GM18505 (cell line): ENCODE measurements at regions not wholly inside any gene's neighbourhood (a gene's known extent, or its start where the extent isn't known, plus 50 kb on each side); places are given as distances from the start of the nearest gene placed in this dataset.
"Not testable (repeated sequence)": the region's sequence is repeated elsewhere in the genome, so short reads cannot be mapped to it uniquely, and the experiment has no call there.

Source experiments
- ATAC-seq: cut with Tn5 transposase; IDR thresholded peaks from one replicate; pipeline ENCODE4 v1.9.1; 2021; ENCODE audit not compliant: unreplicated experiment
- POLR2A ChIP-seq: IDR thresholded peaks from 4 replicates; pipeline ENCODE4 v1.6.1; 2011; ENCODE audit warnings: borderline replicate concordance; ENCODE audit not compliant: insufficient read depth, insufficient read length; ENCODE audit errors: extremely low read depth

DNA sequence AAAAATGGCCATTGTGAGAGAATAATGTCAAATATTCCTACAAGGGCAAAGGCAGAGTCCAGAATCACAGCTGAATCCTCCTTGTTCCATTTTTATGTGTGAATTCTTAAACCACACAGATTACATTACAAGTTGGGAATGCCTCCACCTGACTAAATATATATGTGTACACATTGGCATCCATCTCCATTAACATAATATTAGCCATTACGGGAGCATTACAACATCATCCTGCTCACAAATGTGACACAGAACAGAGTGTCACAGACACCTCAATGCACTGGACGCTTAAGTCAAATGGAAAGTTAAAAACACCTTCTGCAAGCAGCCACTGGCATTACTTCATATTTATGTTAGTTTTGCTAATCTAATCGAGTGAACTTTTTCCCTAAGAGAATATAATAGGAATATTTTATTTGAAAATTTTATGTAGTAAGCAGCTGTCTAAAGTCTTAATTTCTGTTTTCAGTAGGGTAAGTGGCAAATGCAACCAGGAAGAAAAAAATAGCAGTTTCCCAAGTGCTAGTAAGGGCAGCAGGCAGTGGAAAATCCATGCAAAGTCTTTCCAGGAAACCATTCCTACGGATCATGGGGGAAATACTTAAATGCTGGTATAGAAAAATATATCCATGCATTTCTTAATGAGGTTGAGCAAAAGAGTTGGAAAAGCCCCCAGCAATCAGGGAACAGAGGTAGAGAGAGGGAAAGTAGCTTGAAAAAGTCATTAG is 255.6 kb downstream of the OSR1 start:
- TF ChIP-seq POLR2A: no peak
- no peak for ATAC-seq

GRCh38 chr2:19101968-19102367 is 256.5 kb downstream of the OSR1 start:
- no peak for ATAC-seq
- no peak for TF ChIP-seq POLR2A

DNA sequence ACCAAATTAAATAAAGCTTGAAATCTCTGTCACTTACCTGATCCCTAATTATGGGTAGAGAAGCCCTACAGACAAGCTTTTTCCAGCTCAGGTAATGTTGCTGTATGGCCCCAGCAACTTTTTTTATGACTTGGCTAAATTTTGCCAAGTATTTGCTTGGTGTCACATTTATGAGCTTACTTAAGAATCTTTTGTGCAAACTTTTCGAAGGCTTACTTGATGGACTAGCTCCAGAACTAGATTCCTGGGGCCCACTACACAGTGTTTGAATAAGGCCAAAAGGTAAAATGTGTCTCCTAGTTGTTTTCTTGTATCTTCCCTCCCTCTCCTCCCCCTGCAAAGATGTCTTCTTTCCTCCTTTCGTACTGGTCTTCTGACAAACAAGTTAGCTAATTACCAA is 257.9 kb downstream of the OSR1 start:
- no peak for TF ChIP-seq POLR2A
- ATAC-seq: no peak

DNA sequence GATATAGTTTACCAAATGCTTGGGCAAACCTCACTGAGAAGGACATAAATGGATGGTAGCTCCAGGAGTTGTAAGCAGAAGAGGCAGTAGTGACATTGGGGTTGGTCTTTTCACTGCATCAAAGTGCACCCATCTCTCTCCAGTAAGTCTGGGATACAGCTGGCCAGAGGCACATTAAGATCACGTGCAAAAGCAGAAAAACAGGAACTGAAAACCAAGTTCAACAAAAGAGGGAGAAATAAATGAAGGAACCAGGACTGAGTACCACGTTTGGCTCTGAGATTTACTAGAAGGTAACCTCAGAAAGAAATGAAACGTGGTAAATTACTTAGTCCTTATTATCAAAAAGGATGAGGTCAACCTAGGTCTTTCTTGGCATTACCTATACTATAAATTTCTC is 259.2 kb downstream of the OSR1 start:
- TF ChIP-seq POLR2A: no peak

DNA sequence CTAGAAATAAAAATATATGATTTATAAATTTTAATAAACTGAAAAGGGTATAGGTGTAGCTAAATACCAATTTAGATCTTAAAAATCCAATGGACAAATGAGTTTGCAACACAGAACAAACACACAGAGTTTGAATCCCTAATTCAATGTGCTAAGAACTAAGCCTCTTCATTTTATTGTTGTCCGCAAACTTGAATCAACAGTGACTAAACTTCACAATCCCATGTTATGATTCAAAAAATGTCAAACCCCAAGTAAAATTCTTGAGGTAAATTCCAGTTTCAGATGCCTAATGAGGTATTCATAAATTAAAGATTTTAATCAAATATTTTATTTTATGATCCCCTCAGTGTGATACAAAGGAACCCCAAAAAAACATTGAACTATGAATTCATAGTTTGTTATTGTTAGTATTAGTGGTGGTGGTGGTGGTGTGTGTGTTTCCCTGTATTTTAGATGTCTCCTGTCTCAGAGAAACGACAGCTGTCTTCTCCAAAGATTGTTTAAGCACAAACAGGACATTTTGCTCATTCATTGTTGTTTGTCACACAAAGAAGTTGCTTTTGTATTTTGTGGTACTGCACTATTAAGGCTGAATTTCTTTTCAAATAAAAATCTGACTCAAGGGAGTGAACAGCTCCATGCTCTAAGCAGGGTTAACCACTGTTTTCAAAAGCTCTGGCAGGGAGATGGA is 259.8 kb downstream of the OSR1 start:
- ATAC-seq: no peak
- no peak for TF ChIP-seq POLR2A

More for the DNA sequence above, 259.2 kb downstream of the OSR1 start:
- ATAC-seq: no peak

DNA sequence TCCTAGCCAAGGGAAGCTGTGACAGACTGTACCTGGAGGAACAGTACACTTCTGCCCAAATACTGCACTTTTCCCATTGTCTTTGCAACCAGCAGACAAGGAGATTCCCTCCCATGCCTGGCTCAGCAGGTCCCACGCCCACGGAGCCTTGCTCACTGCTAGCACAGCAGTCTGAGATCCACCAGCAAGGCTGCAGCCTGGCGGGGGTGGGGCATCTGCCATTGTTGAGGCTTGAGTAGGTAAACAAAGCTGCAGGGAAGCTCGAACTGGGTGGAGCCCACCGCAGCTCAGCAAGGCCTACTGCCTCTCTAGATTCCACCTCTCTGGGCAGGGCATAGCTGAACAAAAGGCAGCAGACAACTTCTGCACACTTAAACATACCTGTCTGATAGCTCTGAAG is 268.9 kb downstream of the OSR1 start:
- ATAC-seq: not testable (repeated sequence)

DNA sequence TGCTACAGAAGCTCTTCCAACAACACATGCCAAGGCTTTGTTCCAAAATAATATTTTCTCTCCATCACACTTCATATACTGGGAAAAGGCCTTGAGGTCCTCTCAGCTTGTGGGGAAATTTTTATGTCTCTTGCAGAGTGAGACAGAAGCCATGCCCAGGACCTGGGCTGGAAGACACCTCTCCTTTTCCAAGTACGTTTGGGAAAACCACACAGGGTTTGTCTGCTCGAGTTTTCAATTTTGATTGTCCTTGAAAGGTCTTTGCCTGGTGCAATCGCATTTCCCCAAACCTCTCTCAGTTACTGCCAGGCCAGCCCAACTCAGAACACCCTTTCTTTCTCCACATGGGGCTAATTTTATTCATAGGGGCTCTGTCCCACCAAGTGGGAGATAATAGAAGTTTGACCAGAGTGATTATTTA is 272.2 kb downstream of the OSR1 start:
- no peak for ATAC-seq
- no peak for TF ChIP-seq POLR2A

DNA sequence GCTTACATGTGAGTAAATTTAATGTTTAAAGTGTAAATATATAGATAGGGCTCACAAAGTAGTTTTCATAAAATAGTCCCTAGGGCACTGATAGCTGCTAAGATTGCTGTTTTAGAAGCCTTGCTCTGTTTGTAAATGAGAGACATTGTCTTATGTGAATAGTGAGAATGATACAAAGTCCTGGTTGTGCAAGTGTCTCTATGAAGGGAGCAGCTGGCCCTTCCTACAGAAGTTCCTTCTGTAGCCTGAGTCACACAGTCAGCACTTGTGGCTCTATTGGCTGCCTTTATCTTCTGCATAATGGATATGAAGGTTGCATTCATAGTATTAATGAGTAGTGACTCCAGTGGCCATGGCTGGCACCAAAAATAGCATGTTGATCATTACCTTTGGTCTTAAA is 279.7 kb downstream of the OSR1 start:
- TF ChIP-seq POLR2A: no peak
- no peak for ATAC-seq

DNA sequence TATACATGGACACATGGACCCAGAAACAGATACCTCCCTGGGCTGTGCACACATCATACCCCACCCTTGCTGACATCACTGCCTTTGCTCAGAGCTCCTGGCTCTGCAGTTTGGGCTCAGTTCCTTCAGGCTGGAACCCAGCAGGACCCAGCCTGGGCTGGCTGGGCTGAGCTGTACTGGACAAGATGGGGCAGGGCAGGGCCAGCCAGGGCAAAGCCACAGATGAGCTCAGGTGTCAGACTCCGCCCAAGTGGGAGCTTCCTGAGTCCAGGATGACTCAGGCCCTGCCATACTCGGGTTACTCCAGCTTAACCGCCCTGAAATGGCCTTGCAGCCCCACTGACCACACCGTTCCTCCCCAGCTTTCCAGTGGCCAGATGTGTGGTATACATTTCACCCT is 284.9 kb downstream of the OSR1 start:
- TF ChIP-seq POLR2A: no peak
- no peak for ATAC-seq

DNA sequence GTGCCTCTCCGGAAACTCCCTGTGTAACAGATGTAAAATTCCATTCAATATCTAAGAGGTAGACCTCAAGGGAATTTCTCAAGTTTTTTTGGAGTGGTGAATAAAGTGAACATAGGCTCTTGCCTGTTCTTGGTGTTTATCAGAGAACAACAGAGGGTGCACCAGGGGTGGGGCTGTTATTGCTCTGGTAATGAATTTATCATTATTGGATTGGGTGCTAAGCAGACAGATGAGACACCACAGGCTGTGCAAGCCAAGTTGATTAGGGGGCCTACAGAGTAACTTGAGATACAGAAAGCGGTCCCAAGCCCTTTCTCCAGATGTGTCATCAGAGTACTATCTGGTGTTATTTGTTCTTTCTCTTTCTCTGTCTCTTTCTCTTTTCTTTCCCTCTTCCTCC is 286.3 kb downstream of the OSR1 start:
- ATAC-seq: no peak
- TF ChIP-seq POLR2A: no peak

DNA sequence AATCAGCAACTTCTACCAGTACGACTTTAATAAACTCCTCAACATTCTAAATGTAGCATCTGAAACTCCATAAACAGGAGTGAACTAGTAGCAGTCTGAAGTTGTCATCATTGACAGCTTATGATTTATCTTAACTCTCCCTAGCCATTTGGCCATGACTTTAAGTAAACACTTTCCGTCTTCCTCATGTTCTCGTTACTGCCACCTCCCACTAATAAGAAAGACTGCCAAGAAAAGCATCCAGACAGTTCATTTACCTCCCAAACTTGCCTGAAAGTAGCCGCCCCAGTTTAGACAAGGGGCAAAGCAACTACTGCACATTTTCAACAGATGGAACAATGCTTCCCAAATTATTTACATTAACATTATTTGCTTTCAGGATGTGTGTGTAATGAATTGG is 287.5 kb downstream of the OSR1 start:
- TF ChIP-seq POLR2A: no peak

GRCh38 chr2:19068206-19068605 is 290.2 kb downstream of the OSR1 start:
- TF ChIP-seq POLR2A: no peak
- no peak for ATAC-seq

More for the DNA sequence above, 287.5 kb downstream of the OSR1 start:
- ATAC-seq: no peak

GRCh38 chr2:19062370-19062769 is 296.1 kb downstream of the OSR1 start:
- TF ChIP-seq POLR2A: no peak
- no peak for ATAC-seq

- no peak for TF ChIP-seq POLR2A
- ATAC-seq: no peak
Measured at GRCh38 chr2:19059076-19059475, 299.3 kb downstream of the OSR1 start.
